ENCODE measurements at regions not wholly inside any gene's neighbourhood (a gene's known extent, or its start where the extent isn't known, plus 50 kb on each side); places are given as distances from the start of the nearest gene placed in this dataset.

- no peak overlapping the region for H3K27ac ChIP-seq
- TF ChIP-seq CTCF (conservative IDR thresholded peaks at IDR 0.05), result no peak
These were observed 505.4 kb upstream of the CD180 start for GRCh38 chr5:67702008-67702407.

GRCh38 chr5:67699560-67699959 lies 503.0 kb upstream of the CD180 start:
- no peak overlapping the region for H3K27ac ChIP-seq

GRCh38 chr5:67696446-67696845 lies 499.8 kb upstream of the CD180 start:
- TF ChIP-seq CTCF (conservative IDR thresholded peaks at IDR 0.05), result no peak
- no peak overlapping the region for H3K27ac ChIP-seq

More at GRCh38 chr5:67699560-67699959, 503.0 kb upstream of the CD180 start:
- no peak for TF ChIP-seq CTCF (conservative IDR thresholded peaks at IDR 0.05)

GRCh38 chr5:67695369-67695768 lies 498.8 kb upstream of the CD180 start:
- no peak for TF ChIP-seq CTCF (conservative IDR thresholded peaks at IDR 0.05)
- H3K27ac ChIP-seq, result no peak overlapping the region

GRCh38 chr5:67694810-67695191 lies 498.2 kb upstream of the CD180 start:
- H3K27ac ChIP-seq, result no peak overlapping the region
- TF ChIP-seq CTCF (conservative IDR thresholded peaks at IDR 0.05), result no peak

- TF ChIP-seq CTCF (conservative IDR thresholded peaks at IDR 0.05), result no peak
- no peak overlapping the region for H3K27ac ChIP-seq
These were observed 497.6 kb upstream of the CD180 start for GRCh38 chr5:67693956-67694809.

- no peak overlapping the region for H3K27ac ChIP-seq
- TF ChIP-seq CTCF (conservative IDR thresholded peaks at IDR 0.05), result no peak
These were observed 490.1 kb upstream of the CD180 start for GRCh38 chr5:67686746-67687145.

All from VCaP (cell line).